ENCODE measurements at regions not wholly inside any gene's neighbourhood (a gene's known extent, or its start where the extent isn't known, plus 50 kb on each side); places are given as distances from the start of the nearest gene placed in this dataset.

DNA sequence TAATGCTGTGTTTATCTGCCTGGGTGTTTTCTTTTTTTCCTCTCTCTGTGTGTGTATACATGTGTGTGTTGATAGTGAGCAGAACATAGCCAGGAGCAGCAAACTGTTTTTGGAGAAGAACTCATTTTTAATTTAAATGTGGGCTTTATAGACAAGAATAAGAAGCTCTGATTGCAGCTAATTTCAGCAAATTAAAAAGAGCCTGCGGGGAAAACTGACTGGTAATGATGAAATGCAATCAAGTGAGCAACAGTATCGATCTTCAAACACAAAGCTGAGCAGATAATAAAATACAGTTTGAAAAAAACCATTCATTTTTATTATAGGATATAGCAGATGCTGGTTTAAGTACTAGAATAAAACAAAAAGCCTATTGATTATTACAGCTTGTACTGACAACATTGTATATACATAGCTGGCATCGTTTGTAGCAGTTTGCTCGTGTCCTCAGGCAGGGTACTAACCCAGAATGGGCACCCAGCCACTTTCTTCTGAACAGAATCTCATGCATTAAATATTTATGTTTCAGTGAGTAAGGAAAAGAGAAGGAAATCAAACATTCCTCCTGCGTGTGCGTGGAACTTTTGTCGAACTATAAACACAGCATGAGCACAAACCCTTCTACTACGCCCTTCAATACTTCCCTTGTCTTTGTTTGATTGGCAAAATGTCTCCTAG lies 73.5 kb upstream of the ZFP42 start:
- DNase-seq = no peak
- H3K4me1 Mint-ChIP-seq (ENCODE audit: low read depth in 2 of 2) = no peaks in the 10 kb centered on the region
- no peak for ATAC-seq (replicated peaks)
- no peaks in the 10 kb centered on the region for H3K27me3 Mint-ChIP-seq
- H3K4me3 Mint-ChIP-seq = no peak overlapping the region
- H3K9me3 Mint-ChIP-seq = peaks cover 12 to 15% of the 10 kb centered on the region in 2 donors
- H3K27ac Mint-ChIP-seq = no peak overlapping the region
- H3K36me3 Mint-ChIP-seq (ENCODE audit: insufficient read depth) = no peaks in the 10 kb centered on the region

- H3K4me1 Mint-ChIP-seq (ENCODE audit: low read depth in 2 of 2) = no peaks in the 10 kb centered on the region
- H3K9me3 Mint-ChIP-seq = peaks cover 15 to 32% of the 10 kb centered on the region in 2 donors
- H3K27me3 Mint-ChIP-seq = no peaks in the 10 kb centered on the region
- H3K27ac Mint-ChIP-seq = no peak overlapping the region
- ATAC-seq (replicated peaks) = no peak
- DNase-seq = no peak
- H3K4me3 Mint-ChIP-seq = no peak overlapping the region
- peaks cover 3% of the 10 kb centered on the region for H3K36me3 Mint-ChIP-seq (ENCODE audit: insufficient read depth)
Observed at GRCh38 chr4:187929024-187929423, 66.5 kb upstream of the ZFP42 start.

DNA sequence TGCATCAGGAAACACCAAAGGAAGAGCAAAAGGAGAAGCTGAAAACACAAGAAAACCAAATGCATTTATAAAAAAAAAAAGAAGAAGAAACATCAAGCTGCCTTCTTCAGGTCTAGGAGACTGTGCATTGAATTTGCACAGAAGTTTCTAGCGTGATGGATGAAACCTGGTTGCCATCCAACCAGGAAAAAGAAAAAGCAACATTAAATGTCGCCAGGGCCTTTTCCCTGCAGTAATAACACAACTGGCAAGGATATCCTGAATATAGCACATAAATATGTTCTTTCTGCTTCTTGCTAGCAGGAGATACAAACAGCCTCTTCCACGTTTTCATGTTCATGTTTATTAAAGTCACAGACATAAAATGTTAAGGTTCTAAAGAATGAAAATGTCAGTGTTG lies 60.8 kb upstream of the ZFP42 start:
- peaks cover 5% of the 10 kb centered on the region for H3K36me3 Mint-ChIP-seq (ENCODE audit: insufficient read depth)
- no peak overlapping the region for H3K27ac Mint-ChIP-seq
- no peak for DNase-seq
- no peak for ATAC-seq (replicated peaks)
- H3K4me3 Mint-ChIP-seq = no peak overlapping the region
- H3K27me3 Mint-ChIP-seq = no peaks in the 10 kb centered on the region
- peaks cover 13 to 30% of the 10 kb centered on the region in 2 donors for H3K9me3 Mint-ChIP-seq
- H3K4me1 Mint-ChIP-seq (ENCODE audit: low read depth in 2 of 2) = no peaks in the 10 kb centered on the region

GRCh38 chr4:187937557-187937956 lies 58.0 kb upstream of the ZFP42 start:
- H3K4me3 Mint-ChIP-seq = no peak overlapping the region
- peaks cover 5% of the 10 kb centered on the region for H3K36me3 Mint-ChIP-seq (ENCODE audit: insufficient read depth)
- no peaks in the 10 kb centered on the region for H3K27me3 Mint-ChIP-seq
- DNase-seq (no peak), ATAC-seq (replicated peaks) (no peak)
- no peak overlapping the region for H3K27ac Mint-ChIP-seq
- H3K9me3 Mint-ChIP-seq = peaks cover 10 to 32% of the 10 kb centered on the region in 2 donors
- no peaks in the 10 kb centered on the region for H3K4me1 Mint-ChIP-seq (ENCODE audit: low read depth in 2 of 2)

- Mint-ChIP-seq H3K27ac (no peak overlapping the region), H3K4me1 (ENCODE audit: low read depth in 2 of 2) (no peaks in the 10 kb centered on the region), H3K4me3 (no peak overlapping the region), H3K27me3 (no peaks in the 10 kb centered on the region), H3K9me3 (peaks cover 8 to 20% of the 10 kb centered on the region in 2 donors), H3K36me3 (ENCODE audit: insufficient read depth) (peaks cover under 1% of the 10 kb centered on the region)
- ATAC-seq (replicated peaks) = no peak
- DNase-seq = no peak
Observed at GRCh38 chr4:187940299-187940698, 55.3 kb upstream of the ZFP42 start.

DNA sequence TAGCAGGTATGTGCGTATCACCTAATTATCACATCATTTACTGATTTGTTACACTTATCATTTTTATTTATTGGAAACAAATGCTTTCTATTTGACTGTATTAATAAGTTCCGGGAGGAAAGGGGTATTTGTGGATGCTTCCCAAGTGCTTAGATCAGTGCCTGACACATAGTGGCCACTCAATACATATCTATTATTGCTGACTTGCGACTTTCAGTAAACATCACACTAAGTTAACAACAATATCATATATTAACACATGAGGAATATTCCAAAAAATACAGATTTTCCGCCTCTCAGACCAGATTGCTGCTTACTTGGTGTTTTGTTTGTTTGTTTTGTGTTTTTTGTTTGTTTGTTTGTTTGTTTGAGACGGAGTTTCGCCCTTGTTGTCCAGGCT lies 52.6 kb upstream of the ZFP42 start:
- H3K9me3 Mint-ChIP-seq = peaks cover 6 to 22% of the 10 kb centered on the region in 2 donors
- H3K4me1 Mint-ChIP-seq (ENCODE audit: low read depth in 2 of 2) = no peaks in the 10 kb centered on the region
- ATAC-seq (replicated peaks) (no peak), DNase-seq (no peak)
- H3K36me3 Mint-ChIP-seq (ENCODE audit: insufficient read depth) = no peaks in the 10 kb centered on the region
- no peak overlapping the region for H3K4me3 Mint-ChIP-seq
- H3K27ac Mint-ChIP-seq = no peak overlapping the region
- no peaks in the 10 kb centered on the region for H3K27me3 Mint-ChIP-seq

GRCh38 chr4:187944179-187944578 lies 51.4 kb upstream of the ZFP42 start:
- DNase-seq (no peak), ATAC-seq (replicated peaks) (no peak)
- Mint-ChIP-seq H3K9me3 (peaks cover 6 to 19% of the 10 kb centered on the region in 2 donors), H3K27ac (no peak overlapping the region), H3K27me3 (no peaks in the 10 kb centered on the region), H3K4me3 (no peak overlapping the region), H3K4me1 (ENCODE audit: low read depth in 2 of 2) (no peaks in the 10 kb centered on the region), H3K36me3 (ENCODE audit: insufficient read depth) (no peaks in the 10 kb centered on the region)
